A549 (cell line): ENCODE measurements at regions not wholly inside any gene's neighbourhood (a gene's known extent, or its start where the extent isn't known, plus 50 kb on each side); places are given as distances from the start of the nearest gene placed in this dataset.

Source experiments
- CHD4 ChIP-seq: fragments of 200-600 bp; sonication (generic); IDR thresholded peaks from 2 replicates; pipeline ENCODE4 v1.6.1; 2016; ENCODE audit warnings: antibody characterized with exemption, mild to moderate bottlenecking, borderline replicate concordance
- CTCF ChIP-seq: fragments of >200 bp; sonication (Bioruptor Twin); formaldehyde crosslinking; IDR thresholded peaks from 3 replicates; pipeline ENCODE4 v1.5.1; 2016
- JUNB ChIP-seq: fragments of >200 bp; sonication (Bioruptor Twin); formaldehyde crosslinking; IDR thresholded peaks from 2 replicates; pipeline ENCODE4 v1.6.1; 2016
- MAX ChIP-seq: IDR thresholded peaks from 2 replicates; pipeline ENCODE4 v1.6.1; 2012
- REST ChIP-seq: fragments of 200-600 bp; sonication (generic); IDR thresholded peaks from 2 replicates; pipeline ENCODE4 v1.6.1; 2016; ENCODE audit warnings: antibody characterized with exemption, mild to moderate bottlenecking, moderate library complexity

- TF ChIP-seq CTCF: no peak
- TF ChIP-seq CHD4: no peak
- no peak for TF ChIP-seq MAX
- no peak for TF ChIP-seq REST
- no peak for TF ChIP-seq JUNB
These were observed 103.8 kb upstream of the USP25 start for GRCh38 chr21:15626031-15626430.
